Upper lobe of right lung (tissue), 1 donor: ENCODE measurements at regions not wholly inside any gene's neighbourhood (a gene's known extent, or its start where the extent isn't known, plus 50 kb on each side); places are given as distances from the start of the nearest gene placed in this dataset.

Experiments used
- ATAC-seq: fragments of 200-7000 bp; cut with Tn5 transposase; one replicate; pipeline ENCODE4 v1.9.1; 2020; ENCODE audit warnings: mild to moderate bottlenecking, moderate library complexity
- DNase-seq: peaks from one replicate; pipeline ENCODE4 v3.0.0-alpha.2; 2020
- H3K27ac ChIP-seq: fragments of 200-600 bp; one replicate; pipeline ENCODE4 v1.8.0; 2022
- H3K27me3 ChIP-seq: fragments of 200-600 bp; one replicate; pipeline ENCODE4 v1.8.0; 2022; ENCODE audit warnings: mild to moderate bottlenecking
- H3K36me3 ChIP-seq: fragments of 200-600 bp; one replicate; pipeline ENCODE4 v1.8.0; 2022
- H3K4me1 ChIP-seq: fragments of 200-600 bp; one replicate; pipeline ENCODE4 v1.8.0; 2022
- H3K4me3 ChIP-seq: fragments of 200-600 bp; one replicate; pipeline ENCODE4 v1.8.0; 2022; ENCODE audit warnings: mild to moderate bottlenecking
- H3K9me3 ChIP-seq: fragments of 200-600 bp; one replicate; pipeline ENCODE4 v1.8.0; 2022
- intact Hi-C: fragments of 100-400 bp; cut with DNase I; formaldehyde crosslinking; loops from one replicate; pipeline ENCODE4 v1.11.0; 2022
- TF ChIP-seq, protein P1 (sequence below): fragments of 200-600 bp; IDR thresholded peaks from one replicate; pipeline ENCODE4 v1.8.0; 2022; ENCODE audit warnings: antibody characterized with exemption
- donor health status: DM: no; HTN: yes; CAD: no; lungs with severe emphysema.

DNA sequence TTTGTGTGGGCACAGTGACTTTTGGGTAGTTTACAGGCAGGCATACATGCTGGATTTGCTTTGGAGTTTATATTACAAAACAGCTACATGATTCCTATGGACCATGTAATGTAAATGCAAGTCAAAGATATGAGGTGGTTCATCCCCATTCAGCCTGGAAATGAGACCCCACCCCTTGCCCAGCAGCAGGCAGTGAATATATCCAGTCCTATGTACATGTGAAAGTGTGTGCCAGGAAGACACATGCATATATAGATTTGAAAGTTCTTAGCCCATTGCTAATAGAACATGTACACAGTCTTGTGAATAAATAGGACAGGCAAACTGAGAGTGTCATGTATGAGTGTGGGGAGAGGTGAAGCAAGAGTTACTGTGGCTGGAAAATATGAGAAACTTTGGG lies 65.3 kb downstream of the FZD1 start:
- Histone ChIP-seq H3K36me3 (no peaks in the 10 kb centered on the region), H3K4me3 (no peak overlapping the region), H3K27ac (no peak overlapping the region), H3K4me1 (peaks cover 12% of the 10 kb centered on the region), H3K27me3 (no peaks in the 10 kb centered on the region), H3K9me3 (no peaks in the 10 kb centered on the region)
- intact Hi-C loops: no loop called here
- no peak for ATAC-seq
- DNase-seq: no peak
- TF ChIP-seq, protein P1, sequence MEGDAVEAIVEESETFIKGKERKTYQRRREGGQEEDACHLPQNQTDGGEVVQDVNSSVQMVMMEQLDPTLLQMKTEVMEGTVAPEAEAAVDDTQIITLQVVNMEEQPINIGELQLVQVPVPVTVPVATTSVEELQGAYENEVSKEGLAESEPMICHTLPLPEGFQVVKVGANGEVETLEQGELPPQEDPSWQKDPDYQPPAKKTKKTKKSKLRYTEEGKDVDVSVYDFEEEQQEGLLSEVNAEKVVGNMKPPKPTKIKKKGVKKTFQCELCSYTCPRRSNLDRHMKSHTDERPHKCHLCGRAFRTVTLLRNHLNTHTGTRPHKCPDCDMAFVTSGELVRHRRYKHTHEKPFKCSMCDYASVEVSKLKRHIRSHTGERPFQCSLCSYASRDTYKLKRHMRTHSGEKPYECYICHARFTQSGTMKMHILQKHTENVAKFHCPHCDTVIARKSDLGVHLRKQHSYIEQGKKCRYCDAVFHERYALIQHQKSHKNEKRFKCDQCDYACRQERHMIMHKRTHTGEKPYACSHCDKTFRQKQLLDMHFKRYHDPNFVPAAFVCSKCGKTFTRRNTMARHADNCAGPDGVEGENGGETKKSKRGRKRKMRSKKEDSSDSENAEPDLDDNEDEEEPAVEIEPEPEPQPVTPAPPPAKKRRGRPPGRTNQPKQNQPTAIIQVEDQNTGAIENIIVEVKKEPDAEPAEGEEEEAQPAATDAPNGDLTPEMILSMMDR: no peak

DNA sequence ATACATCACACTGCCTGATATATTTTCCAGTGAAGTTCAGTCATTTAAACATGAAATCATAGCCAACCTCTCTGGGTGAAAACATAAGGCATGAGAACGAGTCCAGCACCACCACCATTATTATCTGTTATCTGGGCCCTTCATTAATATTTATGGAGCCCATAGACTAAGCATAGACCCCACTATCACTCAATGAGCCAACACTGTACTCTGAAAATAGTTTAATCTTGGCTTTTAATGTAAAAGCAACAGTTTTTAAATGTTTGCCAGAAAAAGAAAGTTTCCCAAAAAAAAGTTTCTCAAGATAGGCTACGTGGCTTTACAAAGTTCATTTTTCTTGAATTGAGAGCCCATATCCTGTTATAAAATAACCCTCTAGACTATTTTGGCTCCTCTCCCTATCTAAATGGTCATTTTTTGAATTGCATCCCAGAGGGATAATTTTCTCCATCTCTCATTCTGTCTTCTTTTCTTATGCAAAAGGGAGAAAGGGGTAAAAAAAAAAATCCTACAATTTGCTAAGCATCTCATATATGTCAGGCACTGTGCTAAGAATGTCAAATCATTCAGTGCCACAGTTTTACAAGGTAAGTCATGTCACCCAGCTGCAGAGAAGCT lies 66.1 kb downstream of the FZD1 start:
- Histone ChIP-seq H3K27me3 (no peaks in the 10 kb centered on the region), H3K4me1 (peaks cover 12% of the 10 kb centered on the region), H3K9me3 (no peaks in the 10 kb centered on the region), H3K36me3 (no peaks in the 10 kb centered on the region), H3K27ac (no peak overlapping the region), H3K4me3 (no peak overlapping the region)
- intact Hi-C loops: no loop called here
- DNase-seq: no peak
- TF ChIP-seq, protein P1: no peak
- no peak for ATAC-seq

DNA sequence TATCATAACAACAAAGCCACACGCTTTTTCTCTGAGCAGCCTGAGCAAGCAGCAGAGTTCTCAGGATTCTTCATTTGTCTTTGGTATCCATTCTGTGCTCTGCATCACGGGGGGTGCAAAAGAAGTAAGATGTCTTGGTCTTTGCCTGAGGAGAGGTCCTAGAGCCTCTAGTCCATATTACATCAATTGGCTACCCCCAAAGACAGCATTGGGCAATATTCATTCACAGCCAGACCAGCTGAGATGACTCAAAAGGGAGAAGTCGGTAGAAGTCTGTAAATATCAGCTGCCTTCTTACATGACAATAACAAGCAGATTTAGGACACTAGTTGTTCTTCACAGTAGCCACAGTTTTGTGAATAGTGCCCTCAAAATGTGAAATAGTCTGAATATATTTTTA lies 66.6 kb downstream of the FZD1 start:
- intact Hi-C loops: no loop called here
- H3K27ac ChIP-seq: no peak overlapping the region
- no peak overlapping the region for H3K4me3 ChIP-seq
- no peaks in the 10 kb centered on the region for H3K27me3 ChIP-seq
- H3K9me3 ChIP-seq: no peaks in the 10 kb centered on the region
- H3K36me3 ChIP-seq: no peaks in the 10 kb centered on the region
- no peak for DNase-seq
- peaks cover 12% of the 10 kb centered on the region for H3K4me1 ChIP-seq
- ATAC-seq: no peak
- TF ChIP-seq, protein P1: no peak

DNA sequence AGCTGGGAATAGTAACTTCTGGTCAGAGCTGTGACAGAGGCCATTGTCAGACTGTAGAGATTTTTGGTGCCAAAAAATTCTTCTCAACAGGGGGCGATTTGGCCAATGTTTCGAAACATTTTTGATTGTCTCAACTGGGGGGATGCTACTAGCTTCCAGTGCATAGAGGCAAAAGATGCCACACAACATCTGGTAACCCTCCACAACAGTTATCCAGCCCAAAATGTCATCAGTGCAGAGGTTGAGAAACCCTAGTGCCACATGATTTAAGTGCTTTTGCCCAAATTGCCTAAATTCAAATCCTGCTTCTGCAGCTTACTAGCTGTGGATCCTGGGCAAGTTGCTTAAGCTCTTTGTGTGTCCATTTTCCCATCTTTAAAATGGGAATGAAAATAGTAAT lies 71.9 kb downstream of the FZD1 start:
- no peak for ATAC-seq
- no peaks in the 10 kb centered on the region for H3K27me3 ChIP-seq
- no peak overlapping the region for H3K27ac ChIP-seq
- H3K4me1 ChIP-seq: no peaks in the 10 kb centered on the region
- no peaks in the 10 kb centered on the region for H3K9me3 ChIP-seq
- no peak overlapping the region for H3K4me3 ChIP-seq
- no peak for DNase-seq
- no peaks in the 10 kb centered on the region for H3K36me3 ChIP-seq
- TF ChIP-seq, protein P1: no peak
- intact Hi-C loops: no loop called here

- Histone ChIP-seq H3K27me3 (no peaks in the 10 kb centered on the region), H3K4me3 (no peak overlapping the region), H3K36me3 (no peaks in the 10 kb centered on the region), H3K4me1 (peaks cover 4% of the 10 kb centered on the region), H3K9me3 (no peaks in the 10 kb centered on the region), H3K27ac (no peak overlapping the region)
- TF ChIP-seq, protein P1: no peak
- ATAC-seq (no peak), DNase-seq (no peak)
- intact Hi-C loops: no loop called here
Observed at GRCh38 chr7:91338226-91339020, 74.2 kb downstream of the FZD1 start.
